ENCODE measurements at regions not wholly inside any gene's neighbourhood (a gene's known extent, or its start where the extent isn't known, plus 50 kb on each side); places are given as distances from the start of the nearest gene placed in this dataset.

DNA sequence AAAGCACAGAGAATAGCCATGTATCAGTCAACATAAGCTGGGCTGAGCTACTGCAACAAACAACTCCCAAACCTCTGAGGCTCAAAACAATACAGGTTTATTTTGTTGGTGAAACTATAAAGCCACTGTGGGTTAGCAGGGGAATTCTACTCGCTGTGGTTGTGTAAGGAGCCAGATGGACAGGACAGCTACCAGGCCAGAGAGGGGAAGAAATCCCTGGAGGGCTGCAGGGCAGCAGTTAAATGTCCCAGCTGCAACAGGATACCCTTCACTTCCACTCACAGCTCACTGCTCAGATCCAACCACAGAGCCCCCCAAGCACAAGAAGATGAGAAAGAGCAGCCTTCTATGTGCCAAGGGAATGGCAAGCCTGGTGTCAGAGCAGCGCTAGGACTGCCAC, 245.9 kb upstream of the RAB6C start:
- TF ChIP-seq, protein P1, sequence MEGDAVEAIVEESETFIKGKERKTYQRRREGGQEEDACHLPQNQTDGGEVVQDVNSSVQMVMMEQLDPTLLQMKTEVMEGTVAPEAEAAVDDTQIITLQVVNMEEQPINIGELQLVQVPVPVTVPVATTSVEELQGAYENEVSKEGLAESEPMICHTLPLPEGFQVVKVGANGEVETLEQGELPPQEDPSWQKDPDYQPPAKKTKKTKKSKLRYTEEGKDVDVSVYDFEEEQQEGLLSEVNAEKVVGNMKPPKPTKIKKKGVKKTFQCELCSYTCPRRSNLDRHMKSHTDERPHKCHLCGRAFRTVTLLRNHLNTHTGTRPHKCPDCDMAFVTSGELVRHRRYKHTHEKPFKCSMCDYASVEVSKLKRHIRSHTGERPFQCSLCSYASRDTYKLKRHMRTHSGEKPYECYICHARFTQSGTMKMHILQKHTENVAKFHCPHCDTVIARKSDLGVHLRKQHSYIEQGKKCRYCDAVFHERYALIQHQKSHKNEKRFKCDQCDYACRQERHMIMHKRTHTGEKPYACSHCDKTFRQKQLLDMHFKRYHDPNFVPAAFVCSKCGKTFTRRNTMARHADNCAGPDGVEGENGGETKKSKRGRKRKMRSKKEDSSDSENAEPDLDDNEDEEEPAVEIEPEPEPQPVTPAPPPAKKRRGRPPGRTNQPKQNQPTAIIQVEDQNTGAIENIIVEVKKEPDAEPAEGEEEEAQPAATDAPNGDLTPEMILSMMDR (IDR thresholded peaks at IDR 0.05) = no peak
- TF ChIP-seq POLR2A (IDR thresholded peaks at IDR 0.05) = no peak

All from Peyer's patch (tissue), 4 donors.